T-cell (primary cell): ENCODE measurements at regions not wholly inside any gene's neighbourhood (a gene's known extent, or its start where the extent isn't known, plus 50 kb on each side); places are given as distances from the start of the nearest gene placed in this dataset.
A peak's percentile ranks its signal among the peaks of the same experiment; 100 is the strongest.

Experiments used
- ATAC-seq, 4 experiments: fragments of 200-7000 bp in 3 of 4; fragments of 150-1000 bp in 1 of 4; cut with Tn5 transposase; replicated peaks in 1 of 4; 1 replicate in 3 of 4; 2 replicates in 1 of 4; pipeline ENCODE4 v1.10.0; 2021; ENCODE audit warnings: moderate library complexity in 3 of 4, mild to moderate bottlenecking in 2 of 4, moderate number of reproducible peaks in 1 of 4
- CTCF ChIA-PET, 2 donors: fragments of 300-600 bp; sonication (Branson Sonifier 250); formaldehyde crosslinking; loops; one replicate each; lab custom pipeline; 2022; ENCODE audit warnings: antibody characterized with exemption in 2 of 2; lab: Charles Lee
- POLR2A ChIA-PET, 2 donors: fragments of 300-600 bp; sonication (Branson Sonifier 250); formaldehyde crosslinking; loops; one replicate each; lab custom pipeline; 2022; ENCODE audit warnings: antibody characterized with exemption in 2 of 2; lab: Charles Lee
- DNase-seq, 35 experiments: peaks; one replicate each; pipeline versions ENCODE4 v3.0.0 to v3.0.0-alpha.2; 2013 to 2023
- H3K27ac ChIP-seq: one replicate; pipeline ENCODE4 v1.5.1; 2013; ENCODE audit warnings: low read length
- H3K27me3 ChIP-seq, 2 experiments: replicated peaks in 1 of 2; 1 replicate in 1 of 2; 2 replicates in 1 of 2; pipeline versions ENCODE4 v1.6.1 to v1.7.0; 2013; ENCODE audit warnings: low read length in 1 of 2, mixed read lengths in 1 of 2; ENCODE audit not compliant: control insufficient read depth in 2 of 2, insufficient read depth in 2 of 2; ENCODE audit errors: extremely low read depth in 1 of 2
- H3K36me3 ChIP-seq, 2 donors: 1 replicate in 1 of 2; 2 replicates in 1 of 2; pipeline versions ENCODE4 v1.6.1 to v1.7.0; 2013; ENCODE audit warnings: low read length in 1 of 2; ENCODE audit not compliant: control insufficient read depth in 2 of 2, insufficient read depth in 1 of 2; ENCODE audit errors: extremely low read depth in 1 of 2
- H3K4me1 ChIP-seq, 2 experiments: 1 replicate in 1 of 2; 2 replicates in 1 of 2; pipeline versions ENCODE4 v1.6.1 to v1.7.0; 2013; ENCODE audit warnings: low read length in 2 of 2, mixed read lengths in 1 of 2; ENCODE audit not compliant: insufficient read depth in 2 of 2, control insufficient read depth in 1 of 2; ENCODE audit errors: extremely low read depth in 1 of 2
- H3K4me3 ChIP-seq, 2 donors: 1 replicate in 1 of 2; 2 replicates in 1 of 2; pipeline versions ENCODE4 v1.5.1 to v1.7.0; 2013; ENCODE audit warnings: mild to moderate bottlenecking in 2 of 2, low read length in 1 of 2, moderate library complexity in 1 of 2; ENCODE audit not compliant: control insufficient read depth in 1 of 2; ENCODE audit errors: extremely low read depth in 1 of 2
- H3K9me3 ChIP-seq: 2 replicates; pipeline ENCODE4 v1.7.0; 2013
- H3K27ac Mint-ChIP-seq, 2 donors: one replicate each; pipeline ENCODE4 v1.8.0; 2020 to 2021; ENCODE audit warnings: mild to moderate bottlenecking in 2 of 2, mixed read lengths in 2 of 2
- H3K27me3 Mint-ChIP-seq, 2 donors: one replicate each; pipeline ENCODE4 v1.8.0; 2021 to 2022; ENCODE audit warnings: mixed read lengths in 2 of 2
- H3K36me3 Mint-ChIP-seq: one replicate; pipeline ENCODE4 v1.8.0; 2021; ENCODE audit warnings: mixed read lengths
- H3K4me1 Mint-ChIP-seq, 3 donors: one replicate each; pipeline ENCODE4 v1.8.0; 2020 to 2022; ENCODE audit warnings: mixed read lengths in 3 of 3, mild to moderate bottlenecking in 1 of 3
- H3K4me3 Mint-ChIP-seq, 3 donors: one replicate each; pipeline ENCODE4 v1.8.0; 2020 to 2022; ENCODE audit warnings: mild to moderate bottlenecking in 3 of 3, mixed read lengths in 3 of 3, moderate library complexity in 3 of 3
- H3K9me3 Mint-ChIP-seq, 3 donors: one replicate each; pipeline ENCODE4 v1.8.0; 2020 to 2022; ENCODE audit warnings: mixed read lengths in 3 of 3
- WGBS: methylation state at CpG from one replicate; pipeline ENCODE4 v1.1.5; 2013; ENCODE audit warnings: missing lambda C conversion rate; ENCODE audit not compliant: insufficient coverage; 5-methylcytosine and 5-hydroxymethylcytosine counted together

DNA sequence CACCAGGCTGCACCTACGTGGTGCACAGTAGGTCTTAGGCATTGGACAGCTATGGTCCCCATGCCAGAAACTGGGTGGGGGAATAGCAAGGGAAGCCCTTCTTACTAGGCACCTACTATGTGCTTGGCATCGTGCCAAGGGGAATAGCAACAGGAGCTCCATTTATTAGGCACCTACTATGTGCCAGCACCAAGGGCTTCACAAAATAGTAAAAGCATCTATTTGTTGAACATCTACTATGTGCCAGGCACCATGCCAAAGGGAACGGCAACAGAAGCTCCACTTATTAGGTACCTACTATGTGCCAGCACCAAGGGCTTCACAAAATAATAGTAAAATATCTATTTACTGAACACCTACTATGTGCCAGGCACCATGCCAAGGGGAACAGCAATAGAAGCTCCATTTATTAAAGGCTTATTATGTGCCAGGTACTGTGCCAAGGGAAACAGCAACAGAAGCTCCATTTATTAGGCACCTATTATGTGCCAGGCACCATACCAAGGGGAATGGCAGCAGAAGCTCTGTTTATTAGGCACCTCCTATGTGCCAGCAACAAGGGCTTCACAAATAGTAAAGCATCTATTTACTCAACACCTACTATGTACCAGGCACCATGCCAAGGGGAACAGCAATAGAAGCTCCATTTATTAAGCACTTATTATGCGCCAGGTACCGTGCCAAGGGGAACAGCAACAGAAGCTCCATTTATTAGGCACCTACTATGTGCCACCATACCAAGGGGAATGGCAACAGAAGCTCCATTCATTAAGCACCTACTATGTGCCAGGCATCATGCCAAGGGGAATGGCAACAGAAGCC is 108.5 kb downstream of the PTPRS start:
- H3K36me3 ChIP-seq = no peaks in the 10 kb centered on the region
- Mint-ChIP-seq H3K27me3 (peaks cover 8 to 23% of the 10 kb centered on the region in 2 donors), H3K36me3 (no peaks in the 10 kb centered on the region), H3K4me3 (no peak overlapping the region), H3K4me1 (peaks cover 3 to 12% (median 6%) of the 10 kb centered on the region in 3 donors), H3K27ac (no peak overlapping the region), H3K9me3 (no peaks in the 10 kb centered on the region)
- no peak for DNase-seq
- 100% methylated on average over 3 of the region's 5 CpGs for WGBS
- no peaks in the 10 kb centered on the region for H3K4me1 ChIP-seq
- peaks cover 0 to 12% of the 10 kb centered on the region in 2 experiments for H3K27me3 ChIP-seq
- H3K4me3 ChIP-seq = no peak overlapping the region
- ATAC-seq = no peak
- POLR2A ChIA-PET = no interaction called here
- H3K27ac ChIP-seq = no peak overlapping the region
- CTCF ChIA-PET = interaction anchor here in 1 of 2 donors (0.6 kb wide), 1 partner anchor 350 kb away, joined by 3 read pairs; no protein-coding TSS in a partner anchor
- no peaks in the 10 kb centered on the region for H3K9me3 ChIP-seq

- peaks cover 0 to 14% of the 10 kb centered on the region in 2 experiments for H3K27me3 ChIP-seq
- no peak overlapping the region for H3K4me3 ChIP-seq
- H3K4me1 Mint-ChIP-seq = peaks cover 3 to 12% (median 6%) of the 10 kb centered on the region in 3 donors
- ChIA-PET POLR2A (no interaction called here), CTCF (no interaction called here)
- no peaks in the 10 kb centered on the region for H3K36me3 Mint-ChIP-seq
- H3K27me3 Mint-ChIP-seq = peaks cover 8 to 29% of the 10 kb centered on the region in 2 donors
- ATAC-seq (no peak), DNase-seq (no peak)
- H3K27ac Mint-ChIP-seq = no peak overlapping the region
- no peaks in the 10 kb centered on the region for H3K4me1 ChIP-seq
- no peaks in the 10 kb centered on the region for H3K36me3 ChIP-seq
- 94% methylated on average over 24 of the region's 41 CpGs for WGBS
- H3K4me3 Mint-ChIP-seq = no peak overlapping the region
- H3K9me3 ChIP-seq = no peaks in the 10 kb centered on the region
- no peak overlapping the region for H3K27ac ChIP-seq
- H3K9me3 Mint-ChIP-seq = no peaks in the 10 kb centered on the region
Measured at GRCh38 chr19:5230730-5231555, 109.7 kb downstream of the PTPRS start.

- Mint-ChIP-seq H3K36me3 (no peaks in the 10 kb centered on the region), H3K4me1 (peaks cover 3 to 12% (median 6%) of the 10 kb centered on the region in 3 donors), H3K27ac (no peak overlapping the region), H3K9me3 (no peaks in the 10 kb centered on the region), H3K27me3 (peaks cover 8 to 29% of the 10 kb centered on the region in 2 donors), H3K4me3 (peak overlapping the region in 2 of 3 donors; percentile 13 to 50)
- Histone ChIP-seq H3K4me1 (no peaks in the 10 kb centered on the region), H3K4me3 (no peak overlapping the region), H3K27ac (no peak overlapping the region), H3K36me3 (no peaks in the 10 kb centered on the region), H3K27me3 (peaks cover 0 to 17% of the 10 kb centered on the region in 2 experiments), H3K9me3 (no peaks in the 10 kb centered on the region)
- ChIA-PET CTCF (no interaction called here), POLR2A (no interaction called here)
- DNase-seq (no peak), ATAC-seq (no peak)
- WGBS = 35% methylated on average over 9 of the region's 10 CpGs
Measured at GRCh38 chr19:5229778-5230335, 110.8 kb downstream of the PTPRS start.

- Histone ChIP-seq H3K27ac (no peak overlapping the region), H3K36me3 (no peaks in the 10 kb centered on the region), H3K9me3 (no peaks in the 10 kb centered on the region), H3K27me3 (peaks cover 0 to 21% of the 10 kb centered on the region in 2 experiments), H3K4me1 (no peaks in the 10 kb centered on the region), H3K4me3 (no peak overlapping the region)
- Mint-ChIP-seq H3K4me1 (peaks cover 3 to 12% (median 6%) of the 10 kb centered on the region in 3 donors), H3K27ac (no peak overlapping the region), H3K9me3 (no peaks in the 10 kb centered on the region), H3K27me3 (peaks cover 12 to 31% of the 10 kb centered on the region in 2 donors), H3K4me3 (peak overlapping the region in 2 of 3 donors; percentile 34 to 50), H3K36me3 (no peaks in the 10 kb centered on the region)
- CTCF ChIA-PET = no interaction called here
- DNase-seq (no peak), ATAC-seq (peak in 2 of 4 experiments; percentile 24 to 29)
- 36% methylated on average over 57 of the region's 72 CpGs for WGBS
- POLR2A ChIA-PET = no interaction called here
Measured at GRCh38 chr19:5228932-5229777, 111.5 kb downstream of the PTPRS start.

DNA sequence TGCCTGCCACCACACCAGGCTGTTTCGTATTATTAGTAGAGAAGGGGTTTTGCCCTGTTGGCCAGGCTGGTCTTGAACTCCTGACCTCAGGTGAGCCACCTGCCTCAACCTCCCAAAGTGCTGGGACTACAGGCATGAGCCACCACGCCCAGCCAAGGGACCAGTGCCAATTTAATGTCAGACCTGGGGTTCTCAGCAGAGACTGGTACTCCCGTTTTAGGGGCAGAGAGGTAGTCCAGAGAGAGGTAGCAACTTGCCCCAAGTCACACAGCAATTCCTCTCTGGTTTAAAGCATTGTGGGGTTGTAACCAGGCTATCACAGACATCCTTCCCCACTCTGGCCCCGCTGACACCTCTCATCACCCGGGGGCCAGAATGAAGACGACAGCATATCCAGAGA is 112.1 kb downstream of the PTPRS start:
- H3K4me1 ChIP-seq = no peaks in the 10 kb centered on the region
- WGBS = 54% methylated on average over 2 of the region's 6 CpGs
- peaks cover 12 to 31% of the 10 kb centered on the region in 2 donors for H3K27me3 Mint-ChIP-seq
- H3K36me3 ChIP-seq = no peaks in the 10 kb centered on the region
- H3K9me3 Mint-ChIP-seq = no peaks in the 10 kb centered on the region
- H3K27ac ChIP-seq = no peak overlapping the region
- no peak overlapping the region for H3K27ac Mint-ChIP-seq
- ChIA-PET CTCF (no interaction called here), POLR2A (no interaction called here)
- ATAC-seq = no peak
- no peaks in the 10 kb centered on the region for H3K9me3 ChIP-seq
- DNase-seq = no peak
- H3K4me3 Mint-ChIP-seq = peak overlapping the region in 1 of 3 donors; percentile 33
- H3K36me3 Mint-ChIP-seq = no peaks in the 10 kb centered on the region
- H3K4me1 Mint-ChIP-seq = peaks cover 3 to 12% (median 6%) of the 10 kb centered on the region in 3 donors
- no peak overlapping the region for H3K4me3 ChIP-seq
- peaks cover 0 to 21% of the 10 kb centered on the region in 2 experiments for H3K27me3 ChIP-seq
